GM18520 (cell line): ENCODE measurements at regions not wholly inside any gene's neighbourhood (a gene's known extent, or its start where the extent isn't known, plus 50 kb on each side); places are given as distances from the start of the nearest gene placed in this dataset.

Experiments
- ATAC-seq: cut with Tn5 transposase; IDR thresholded peaks from one replicate; pipeline ENCODE4 v1.9.1; 2021; ENCODE audit not compliant: unreplicated experiment

GRCh38 chr6:48315051-48315719 is 204.2 kb upstream of the PTCHD4 start:
- no peak for ATAC-seq

GRCh38 chr6:48311301-48311700 is 200.3 kb upstream of the PTCHD4 start:
- no peak for ATAC-seq

GRCh38 chr6:48307573-48307972 is 196.6 kb upstream of the PTCHD4 start:
- no peak for ATAC-seq

GRCh38 chr6:48290595-48290994 is 179.6 kb upstream of the PTCHD4 start:
- no peak for ATAC-seq

GRCh38 chr6:48289841-48290240 is 178.8 kb upstream of the PTCHD4 start:
- no peak for ATAC-seq

- ATAC-seq: no peak
Measured at GRCh38 chr6:48281217-48281616, 170.2 kb upstream of the PTCHD4 start.

- ATAC-seq: no peak
Measured at GRCh38 chr6:48280035-48280620, 169.1 kb upstream of the PTCHD4 start.

- ATAC-seq: no peak
Measured at GRCh38 chr6:48278261-48278660, 167.3 kb upstream of the PTCHD4 start.

- ATAC-seq: no peak
Measured at GRCh38 chr6:48272518-48272917, 161.5 kb upstream of the PTCHD4 start.

GRCh38 chr6:48255094-48255493 is 144.1 kb upstream of the PTCHD4 start:
- ATAC-seq: no peak

- ATAC-seq: no peak
Measured at GRCh38 chr6:48249071-48249470, 138.1 kb upstream of the PTCHD4 start.

- no peak for ATAC-seq
Measured at GRCh38 chr6:48243071-48243470, 132.1 kb upstream of the PTCHD4 start.

GRCh38 chr6:48240287-48240686 is 129.3 kb upstream of the PTCHD4 start:
- ATAC-seq: no peak

- no peak for ATAC-seq
Measured at GRCh38 chr6:48236375-48236774, 125.4 kb upstream of the PTCHD4 start.

GRCh38 chr6:48233063-48233462 is 122.1 kb upstream of the PTCHD4 start:
- ATAC-seq: no peak

- no peak for ATAC-seq
Measured at GRCh38 chr6:48229841-48230240, 118.8 kb upstream of the PTCHD4 start.

GRCh38 chr6:48222241-48222640 is 111.2 kb upstream of the PTCHD4 start:
- no peak for ATAC-seq

- no peak for ATAC-seq
Measured at GRCh38 chr6:48213076-48213788, 102.2 kb upstream of the PTCHD4 start.

- ATAC-seq: no peak
Measured at GRCh38 chr6:48212501-48212900, 101.5 kb upstream of the PTCHD4 start.

GRCh38 chr6:48206091-48206490 is 95.1 kb upstream of the PTCHD4 start:
- ATAC-seq: no peak

GRCh38 chr6:48200869-48201390 is 89.9 kb upstream of the PTCHD4 start:
- ATAC-seq: no peak

GRCh38 chr6:48199499-48199898 is 88.5 kb upstream of the PTCHD4 start:
- ATAC-seq: no peak
